Gastrocnemius medialis (tissue), 4 donors: ENCODE measurements at regions not wholly inside any gene's neighbourhood (a gene's known extent, or its start where the extent isn't known, plus 50 kb on each side); places are given as distances from the start of the nearest gene placed in this dataset.

ENCODE experiments used
- POLR2A ChIP-seq, 2 donors: fragments of 450-650 bp; IDR thresholded peaks; one replicate each; pipeline ENCODE4 v1.6.1; 2017; ENCODE audit warnings: antibody characterized with exemption in 2 of 2, mild to moderate bottlenecking in 2 of 2, moderate library complexity in 2 of 2
- TF ChIP-seq, protein P1 (sequence below), 5 experiments: fragments of 450-650 bp in 3 of 5; fragments of 200-600 bp in 2 of 5; sonication (generic) in 2 of 5; IDR thresholded peaks in 4 of 5; conservative IDR thresholded peaks in 1 of 5; 1 replicate in 4 of 5; 2 replicates in 1 of 5; pipeline ENCODE4 v1.5.1; 2016 to 2019; ENCODE audit warnings: antibody characterized with exemption in 5 of 5, mild to moderate bottlenecking in 3 of 5, moderate library complexity in 3 of 5

DNA sequence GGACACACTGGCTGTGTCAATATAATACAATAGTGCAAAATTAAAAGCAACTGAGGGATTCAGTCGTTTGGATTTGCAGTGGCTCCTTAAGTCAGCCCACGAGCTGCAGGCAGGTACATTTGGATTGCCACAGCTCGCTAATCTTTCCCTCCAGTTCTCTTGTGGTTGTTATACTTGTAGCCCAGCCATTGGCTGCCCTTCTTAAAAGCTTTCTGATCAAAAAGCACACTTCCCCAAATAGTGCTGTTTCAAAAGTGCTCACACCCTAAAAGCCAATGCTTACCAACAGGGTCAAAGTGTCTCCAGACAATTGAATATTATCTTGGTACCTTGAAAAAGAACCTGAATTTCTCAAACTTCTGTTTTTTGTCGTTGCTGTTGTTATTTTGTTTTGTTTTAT, 404.7 kb upstream of the FAM98A start:
- TF ChIP-seq, protein P1, sequence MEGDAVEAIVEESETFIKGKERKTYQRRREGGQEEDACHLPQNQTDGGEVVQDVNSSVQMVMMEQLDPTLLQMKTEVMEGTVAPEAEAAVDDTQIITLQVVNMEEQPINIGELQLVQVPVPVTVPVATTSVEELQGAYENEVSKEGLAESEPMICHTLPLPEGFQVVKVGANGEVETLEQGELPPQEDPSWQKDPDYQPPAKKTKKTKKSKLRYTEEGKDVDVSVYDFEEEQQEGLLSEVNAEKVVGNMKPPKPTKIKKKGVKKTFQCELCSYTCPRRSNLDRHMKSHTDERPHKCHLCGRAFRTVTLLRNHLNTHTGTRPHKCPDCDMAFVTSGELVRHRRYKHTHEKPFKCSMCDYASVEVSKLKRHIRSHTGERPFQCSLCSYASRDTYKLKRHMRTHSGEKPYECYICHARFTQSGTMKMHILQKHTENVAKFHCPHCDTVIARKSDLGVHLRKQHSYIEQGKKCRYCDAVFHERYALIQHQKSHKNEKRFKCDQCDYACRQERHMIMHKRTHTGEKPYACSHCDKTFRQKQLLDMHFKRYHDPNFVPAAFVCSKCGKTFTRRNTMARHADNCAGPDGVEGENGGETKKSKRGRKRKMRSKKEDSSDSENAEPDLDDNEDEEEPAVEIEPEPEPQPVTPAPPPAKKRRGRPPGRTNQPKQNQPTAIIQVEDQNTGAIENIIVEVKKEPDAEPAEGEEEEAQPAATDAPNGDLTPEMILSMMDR (IDR thresholded peaks at IDR 0.05 in 4 of 5, conservative IDR thresholded peaks at IDR 0.05 in 1 of 5), result no peak
- TF ChIP-seq POLR2A (IDR thresholded peaks at IDR 0.05), result no peak
